ENCODE measurements at regions not wholly inside any gene's neighbourhood (a gene's known extent, or its start where the extent isn't known, plus 50 kb on each side); places are given as distances from the start of the nearest gene placed in this dataset.

- WGBS, 2 donors (ENCODE audit: low coverage in 1 of 2), result 90% methylated on average over 9 of the region's 11 CpGs; no CpG with 5 or more reads in 1 of the 2 donors
- H3K27me3 ChIP-seq, result no peaks in the 10 kb centered on the region
- no peaks in the 10 kb centered on the region for H3K9me3 ChIP-seq
- no peak overlapping the region for H3K27ac ChIP-seq
- no peak for DNase-seq
- in situ Hi-C loops (cut with MboI; ENCODE audit: low pct_ligation_motif_present in 1 of 4, low pct_unique_long_range_greater_than_20kb in 1 of 4, low sequenced_read_pairs in 3 of 4) (no loop called here), intact Hi-C loops (cut with DNase I; ENCODE audit: low total_unique reads) (no loop called here)
- no peaks in the 10 kb centered on the region for H3K36me3 ChIP-seq
- H3K4me1 ChIP-seq, result no peaks in the 10 kb centered on the region
- no peak overlapping the region for H3K4me3 ChIP-seq
- TF ChIP-seq POLR2AphosphoS5 (IDR thresholded peaks at IDR 0.05), result no peak
- no peak for TF ChIP-seq EP300 (IDR thresholded peaks at IDR 0.05; ENCODE audit: low read depth)
- no peak for TF ChIP-seq CTCF (IDR thresholded peaks at IDR 0.05)
- no peak for TF ChIP-seq POLR2A (IDR thresholded peaks at IDR 0.05)
These were observed 210.4 kb upstream of the SOX1 start for GRCh38 chr13:111856571-111856970.

- Histone ChIP-seq H3K27me3 (no peaks in the 10 kb centered on the region), H3K4me3 (no peak overlapping the region), H3K9me3 (no peaks in the 10 kb centered on the region), H3K27ac (no peak overlapping the region), H3K36me3 (no peaks in the 10 kb centered on the region), H3K4me1 (no peaks in the 10 kb centered on the region)
- DNase-seq, result no peak
- intact Hi-C loops (cut with DNase I; ENCODE audit: low total_unique reads), result no loop called here
- WGBS, 2 donors (ENCODE audit: low coverage in 1 of 2), result 78% methylated on average over 4 to 18 of the region's 18 CpGs
- TF ChIP-seq POLR2A (IDR thresholded peaks at IDR 0.05) (no peak), CTCF (IDR thresholded peaks at IDR 0.05) (no peak), POLR2AphosphoS5 (IDR thresholded peaks at IDR 0.05) (no peak), EP300 (IDR thresholded peaks at IDR 0.05; ENCODE audit: low read depth) (no peak)
- in situ Hi-C loops (cut with MboI; ENCODE audit: low pct_ligation_motif_present in 1 of 4, low pct_unique_long_range_greater_than_20kb in 1 of 4, low sequenced_read_pairs in 3 of 4), result no loop called here
These were observed 209.6 kb upstream of the SOX1 start for GRCh38 chr13:111857336-111857735.

GRCh38 chr13:111857846-111858560 is 208.9 kb upstream of the SOX1 start:
- DNase-seq, result no peak
- 88% methylated on average over 32 of the region's 32 CpGs; no CpG with 5 or more reads in 1 of the 2 donors for WGBS, 2 donors (ENCODE audit: low coverage in 1 of 2)
- intact Hi-C loops (cut with DNase I; ENCODE audit: low total_unique reads), result no loop called here

GRCh38 chr13:111858571-111858970 is 208.4 kb upstream of the SOX1 start:
- in situ Hi-C loops (cut with MboI; ENCODE audit: low pct_ligation_motif_present in 1 of 4, low pct_unique_long_range_greater_than_20kb in 1 of 4, low sequenced_read_pairs in 3 of 4) (no loop called here), intact Hi-C loops (cut with DNase I; ENCODE audit: low total_unique reads) (no loop called here)
- TF ChIP-seq POLR2AphosphoS5 (IDR thresholded peaks at IDR 0.05) (no peak), POLR2A (IDR thresholded peaks at IDR 0.05) (no peak)
- no peaks in the 10 kb centered on the region for H3K36me3 ChIP-seq
- no peaks in the 10 kb centered on the region for H3K27me3 ChIP-seq
- H3K4me3 ChIP-seq, result no peak overlapping the region
- no peaks in the 10 kb centered on the region for H3K9me3 ChIP-seq
- H3K4me1 ChIP-seq, result no peaks in the 10 kb centered on the region
- WGBS, 2 donors (ENCODE audit: low coverage in 1 of 2), result 93% methylated on average over 14 of the region's 14 CpGs; no CpG with 5 or more reads in 1 of the 2 donors
- H3K27ac ChIP-seq, result no peak overlapping the region
- DNase-seq, result no peak

More at GRCh38 chr13:111857846-111858560, 208.9 kb upstream of the SOX1 start:
- in situ Hi-C loops (cut with MboI; ENCODE audit: low pct_ligation_motif_present in 1 of 4, low pct_unique_long_range_greater_than_20kb in 1 of 4, low sequenced_read_pairs in 3 of 4), result no loop called here
- H3K4me3 ChIP-seq, result no peak overlapping the region
- H3K27ac ChIP-seq, result no peak overlapping the region
- no peaks in the 10 kb centered on the region for H3K27me3 ChIP-seq
- no peaks in the 10 kb centered on the region for H3K9me3 ChIP-seq
- H3K4me1 ChIP-seq, result no peaks in the 10 kb centered on the region
- TF ChIP-seq EP300 (IDR thresholded peaks at IDR 0.05; ENCODE audit: low read depth) (no peak), POLR2A (IDR thresholded peaks at IDR 0.05) (no peak), CTCF (IDR thresholded peaks at IDR 0.05) (no peak), POLR2AphosphoS5 (IDR thresholded peaks at IDR 0.05) (no peak)
- H3K36me3 ChIP-seq, result no peaks in the 10 kb centered on the region
